Hepatocyte (in vitro differentiated cells): ENCODE measurements at regions not wholly inside any gene's neighbourhood (a gene's known extent, or its start where the extent isn't known, plus 50 kb on each side); places are given as distances from the start of the nearest gene placed in this dataset.

Experiments
- CTCF ChIP-seq: fragments of 200-600 bp; sonication (generic); IDR thresholded peaks from 2 replicates; pipeline ENCODE4 v1.5.1; 2016; ENCODE audit warnings: antibody characterized with exemption, mild to moderate bottlenecking; ENCODE audit not compliant: poor library complexity
- EZH2 ChIP-seq: fragments of 200-600 bp; sonication (generic); IDR thresholded peaks from 2 replicates; pipeline ENCODE4 v1.6.1; 2016; ENCODE audit warnings: antibody characterized with exemption, mild to moderate bottlenecking, borderline replicate concordance
- EZH2phosphoT487 ChIP-seq: fragments of 200-600 bp; sonication (generic); IDR thresholded peaks from one replicate; pipeline ENCODE4 v1.6.1; 2018; ENCODE audit warnings: antibody characterized with exemption, mild to moderate bottlenecking, low read depth, moderate library complexity; ENCODE audit not compliant: unreplicated experiment, severe bottlenecking

- no peak for TF ChIP-seq CTCF
- no peak for TF ChIP-seq EZH2
- no peak for TF ChIP-seq EZH2phosphoT487
Measured at GRCh38 chr13:79990048-79990447, 350.9 kb downstream of the SPRY2 start.
